ENCODE measurements at regions not wholly inside any gene's neighbourhood (a gene's known extent, or its start where the extent isn't known, plus 50 kb on each side); places are given as distances from the start of the nearest gene placed in this dataset.
A peak's percentile ranks its signal among the peaks of the same experiment; 100 is the strongest.
"Not testable (repeated sequence)": the region's sequence is repeated elsewhere in the genome, so short reads cannot be mapped to it uniquely, and the experiment has no call there.

DNA sequence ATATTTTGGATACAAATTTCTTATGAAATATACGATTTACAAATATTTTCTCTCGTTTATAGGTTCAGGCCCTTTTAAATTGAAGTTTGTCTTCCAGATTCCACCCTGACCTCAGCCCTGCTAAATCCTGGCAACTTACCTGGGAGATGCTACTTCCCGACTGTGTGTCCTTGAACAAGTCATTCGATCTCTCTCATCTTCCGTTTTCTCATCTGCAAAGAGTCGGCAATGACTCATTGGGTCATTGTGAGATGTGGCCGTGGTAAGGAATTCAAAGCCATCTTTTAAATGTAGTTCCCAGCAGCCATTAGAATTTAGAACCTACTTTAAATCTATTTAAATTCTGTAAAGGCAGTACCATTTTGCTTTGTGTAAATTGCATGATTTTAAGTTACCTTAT, 72.5 kb downstream of the LHX2 start:
- no peak for DNase-seq

GRCh38 chr9:124087226-124087625, 75.7 kb downstream of the LHX2 start:
- no peak for DNase-seq

DNA sequence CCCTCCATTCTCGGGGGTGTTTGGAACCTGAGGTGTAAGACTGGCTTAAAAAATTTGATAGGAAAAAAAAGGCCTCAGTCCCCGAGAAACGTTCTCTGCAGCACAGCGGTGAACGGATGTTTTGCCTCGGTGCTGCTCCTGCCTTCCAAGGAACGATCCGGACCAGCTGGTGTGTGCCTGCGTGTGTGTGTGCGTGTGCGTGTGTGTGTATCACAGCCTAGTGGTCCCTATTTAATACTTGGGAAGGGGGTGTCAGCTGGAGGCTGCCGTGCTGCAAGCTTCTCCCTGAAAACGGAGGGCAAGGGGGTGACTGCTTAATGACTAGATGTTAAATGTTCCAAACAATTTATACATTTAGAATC, 76.9 kb downstream of the LHX2 start:
- DNase-seq = no peak

DNA sequence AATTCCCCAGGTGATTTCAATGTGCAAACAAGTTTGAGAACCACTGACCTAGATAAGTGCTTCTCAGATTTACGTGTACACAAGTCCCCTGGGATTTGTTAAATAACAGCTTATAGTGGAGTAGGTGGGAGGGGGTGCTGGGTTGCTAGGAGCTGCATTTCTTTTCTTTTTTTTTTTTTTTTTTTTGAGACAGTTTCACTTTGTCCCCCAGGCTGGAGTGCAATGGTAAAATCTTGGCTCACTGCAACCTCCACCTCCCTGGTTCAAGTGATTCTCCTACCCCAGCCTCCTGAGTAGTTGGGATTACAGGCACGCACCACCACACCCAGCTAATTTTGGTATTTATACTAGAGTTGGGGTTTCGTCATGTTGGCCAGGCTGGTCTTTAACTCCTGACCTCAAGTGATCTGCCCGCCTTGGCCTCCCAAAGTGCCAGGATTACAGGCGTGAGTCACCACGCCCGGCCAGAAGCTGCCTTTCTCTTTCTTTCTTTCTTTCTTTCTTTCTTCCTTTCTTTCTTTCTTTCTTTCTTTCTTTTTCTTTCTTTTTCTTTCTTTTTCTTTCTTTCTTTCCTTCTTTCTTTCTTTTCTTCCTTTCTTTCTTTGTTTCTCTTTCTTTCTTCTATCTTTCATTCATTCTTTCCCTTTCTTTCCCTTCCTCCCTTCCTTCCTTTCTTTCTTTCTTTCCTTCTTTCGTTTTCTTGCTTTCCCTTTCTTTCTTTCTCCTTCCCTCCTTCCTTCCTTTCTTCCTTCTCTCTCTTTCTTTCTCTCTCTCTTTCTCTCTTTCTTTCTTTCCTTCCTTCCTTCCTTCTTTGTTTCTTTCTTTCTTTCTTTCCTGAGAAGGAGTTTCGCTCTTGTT, 78.3 kb downstream of the LHX2 start:
- not testable (repeated sequence) for DNase-seq

DNA sequence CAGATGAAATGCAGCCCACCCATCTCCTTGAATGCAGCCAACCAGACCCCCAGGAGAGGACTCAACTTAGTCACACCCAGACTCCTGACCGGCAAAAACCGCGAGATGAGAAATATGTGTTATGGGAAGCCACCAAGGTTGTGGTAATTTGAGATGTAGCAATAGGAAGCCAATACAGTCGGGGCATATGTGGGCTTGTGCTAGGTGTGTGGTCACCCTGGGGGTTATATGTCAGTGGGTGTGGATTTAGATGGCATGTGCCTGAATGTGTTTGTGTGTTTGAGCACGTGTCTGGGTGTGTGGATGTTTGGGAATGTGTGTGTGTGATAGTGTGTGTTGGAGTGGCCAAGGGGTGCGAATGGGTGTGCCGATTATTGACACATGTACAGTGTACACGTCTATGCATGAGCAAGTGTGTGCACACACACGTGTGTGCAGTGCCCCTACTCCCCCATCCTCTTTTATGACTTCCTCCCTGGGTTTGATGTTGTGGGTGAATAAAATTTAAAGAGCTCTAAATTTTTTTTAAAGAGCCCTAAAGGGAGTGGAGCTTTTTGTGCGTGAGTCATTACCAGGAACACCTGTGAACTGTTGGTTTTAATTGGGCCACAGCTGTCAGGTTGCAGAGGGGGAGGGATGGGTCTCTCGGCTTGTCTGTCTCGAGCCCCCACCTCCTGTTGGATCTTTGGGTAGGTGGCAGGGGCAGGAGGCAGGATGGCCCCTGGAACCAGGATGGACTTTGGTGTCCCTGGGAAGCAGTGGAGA, 86.8 kb downstream of the LHX2 start:
- no peak for DNase-seq

DNA sequence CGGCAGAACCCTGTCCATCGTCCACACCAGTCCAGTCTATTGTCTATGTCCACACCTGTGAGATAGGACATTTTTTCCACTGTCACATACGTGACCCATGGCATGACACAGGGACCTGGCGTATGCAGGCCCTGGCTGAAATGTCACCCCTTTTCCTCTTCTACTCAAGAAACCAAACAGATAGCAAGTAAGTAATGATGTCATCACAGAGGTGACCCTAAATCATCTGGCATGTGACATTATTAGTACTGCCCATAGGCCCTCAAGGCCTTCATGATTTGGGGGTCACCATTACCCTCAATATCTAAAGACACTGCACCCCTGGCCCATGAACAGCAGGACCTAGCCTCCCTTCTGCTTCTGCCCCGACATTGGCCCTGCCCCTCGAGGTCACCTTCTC, 88.3 kb downstream of the LHX2 start:
- DNase-seq = no peak

DNA sequence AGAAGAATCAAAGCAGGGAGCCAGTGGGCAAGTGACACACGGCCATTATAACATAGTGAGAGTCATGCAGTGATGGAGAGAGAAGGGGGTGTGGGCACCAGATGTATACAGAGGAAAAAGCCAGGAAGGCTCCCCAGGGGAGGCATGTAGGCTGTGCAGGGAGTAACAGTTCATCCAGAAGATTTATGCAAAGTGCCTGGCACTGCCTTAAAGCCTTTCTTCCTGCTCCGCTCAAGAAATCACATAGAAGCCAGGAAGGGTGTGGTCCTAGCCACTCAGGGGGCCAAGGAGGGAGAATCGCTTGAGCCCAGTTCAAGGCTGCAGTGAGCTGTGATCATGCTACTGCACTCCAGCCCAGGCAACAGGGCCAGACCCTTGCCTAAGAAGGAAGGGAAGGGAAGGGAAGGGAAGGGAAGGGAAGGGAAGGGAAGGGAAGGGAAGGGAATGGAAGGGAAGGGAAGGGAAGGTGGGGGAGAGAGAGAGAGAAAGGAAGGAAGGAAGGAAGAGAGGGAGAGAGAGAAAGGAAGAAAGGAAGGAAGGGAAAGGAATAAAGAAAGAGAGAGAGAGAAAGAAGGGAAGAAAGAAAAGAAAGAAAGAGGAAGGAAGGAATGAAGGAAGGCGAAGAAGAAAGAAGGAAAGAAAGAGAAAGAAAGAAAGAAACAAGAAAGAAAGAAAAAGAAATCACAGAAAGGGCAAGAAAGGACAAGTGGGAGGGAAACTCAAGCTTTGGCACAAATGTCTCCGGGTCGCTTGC, 89.8 kb downstream of the LHX2 start:
- no peak for DNase-seq

- DNase-seq = no peak
These were observed 90.4 kb downstream of the LHX2 start for GRCh38 chr9:124101969-124102345.

- no peak for DNase-seq
These were observed 90.8 kb downstream of the LHX2 start for GRCh38 chr9:124102363-124102762.

DNA sequence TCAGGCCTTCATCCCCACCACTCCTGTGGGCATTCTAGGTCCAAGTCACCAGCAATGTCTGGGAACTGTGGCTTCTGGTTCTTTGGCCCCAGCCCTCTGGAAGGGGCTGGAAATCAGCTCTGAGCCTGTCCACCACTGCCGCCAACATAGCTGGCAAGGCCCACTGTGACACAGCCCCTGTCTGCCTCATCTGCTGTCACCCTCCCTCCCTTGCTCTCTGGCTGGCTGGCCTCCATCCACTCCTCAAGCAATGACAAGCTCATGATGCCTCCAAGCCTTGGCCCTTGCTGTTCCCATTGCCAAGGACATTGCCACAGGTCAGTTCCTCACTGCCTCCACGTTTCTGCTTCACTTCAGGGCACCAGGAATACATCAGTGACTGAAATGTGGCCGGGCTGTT, 93.7 kb downstream of the LHX2 start:
- DNase-seq = no peak

- peak; percentile 26 for DNase-seq
These were observed 96.6 kb downstream of the LHX2 start for GRCh38 chr9:124108216-124108615.

DNA sequence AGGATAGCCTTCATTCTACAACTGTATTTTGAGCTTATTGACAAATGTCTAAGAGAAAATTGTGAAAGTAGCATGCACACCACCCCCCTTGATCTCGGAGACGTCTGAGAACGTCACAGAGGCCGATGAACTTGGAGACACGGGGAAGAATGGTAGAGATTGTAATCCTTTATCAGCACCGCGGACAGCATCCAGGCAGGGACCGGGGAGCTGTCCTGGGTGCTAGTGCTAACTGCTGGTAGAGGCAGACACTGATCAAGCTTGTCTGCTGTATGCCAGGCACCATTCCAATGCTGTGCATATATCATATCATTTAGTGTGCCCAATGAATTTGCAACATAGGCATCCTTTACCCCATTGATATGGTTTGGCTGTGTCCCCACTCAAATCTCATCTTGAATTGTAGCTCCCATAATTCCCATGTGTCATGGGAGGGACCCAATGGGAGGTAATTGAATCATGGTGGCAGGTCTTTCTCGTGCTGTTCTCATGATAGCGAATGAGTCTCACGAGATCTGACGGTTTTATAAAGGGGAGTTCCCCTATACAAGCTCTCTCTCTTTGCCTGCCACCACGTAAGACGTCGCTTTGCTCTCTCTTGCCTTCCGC, 98.8 kb downstream of the LHX2 start:
- DNase-seq = no peak

GRCh38 chr9:124116683-124117363, 105.3 kb downstream of the LHX2 start:
- DNase-seq = no peak

DNA sequence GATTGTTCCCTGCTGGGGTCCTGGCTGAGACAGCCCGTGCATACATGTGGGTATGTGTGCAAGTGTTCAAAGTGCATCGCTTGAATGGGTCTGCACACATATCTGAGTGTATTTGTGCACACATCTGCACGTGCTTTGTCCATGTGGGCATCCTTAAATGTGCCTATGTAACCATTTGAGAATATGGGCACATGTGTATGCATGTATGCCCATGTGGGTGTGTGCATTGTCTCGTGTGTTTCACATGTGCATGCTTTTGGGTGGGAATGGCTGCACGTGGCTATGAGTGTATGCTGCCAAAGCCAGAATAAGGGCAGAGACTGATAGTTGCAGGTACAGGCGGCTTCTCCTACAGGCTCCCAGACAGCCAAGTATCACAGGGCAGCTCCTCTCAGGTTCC, 107.3 kb downstream of the LHX2 start:
- no peak for DNase-seq

- no peak for DNase-seq
These were observed 108.7 kb downstream of the LHX2 start for GRCh38 chr9:124120272-124120671.

GRCh38 chr9:124121725-124122124, 110.2 kb downstream of the LHX2 start:
- DNase-seq = no peak

DNA sequence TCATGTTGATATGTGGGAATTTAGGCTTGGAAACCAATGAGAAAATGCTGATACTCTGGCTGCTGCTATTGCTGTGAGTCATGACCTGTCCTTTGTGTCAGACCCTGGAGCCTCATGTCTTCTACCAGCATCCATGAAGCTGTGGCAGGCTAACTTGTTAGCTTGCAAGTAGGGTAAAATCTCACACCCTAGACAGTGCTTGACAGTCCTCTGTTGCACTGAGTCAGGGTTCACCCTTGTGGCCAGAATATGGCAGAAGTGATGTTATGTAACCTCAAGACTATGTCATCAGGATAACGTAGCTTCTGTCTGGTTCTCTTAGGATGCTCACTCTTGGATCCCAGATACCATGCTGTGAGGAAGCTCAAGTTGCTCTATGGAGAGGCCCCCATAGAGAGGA, 110.8 kb downstream of the LHX2 start:
- DNase-seq = no peak

- DNase-seq = no peak
These were observed 111.4 kb downstream of the LHX2 start for GRCh38 chr9:124122813-124123462.

DNA sequence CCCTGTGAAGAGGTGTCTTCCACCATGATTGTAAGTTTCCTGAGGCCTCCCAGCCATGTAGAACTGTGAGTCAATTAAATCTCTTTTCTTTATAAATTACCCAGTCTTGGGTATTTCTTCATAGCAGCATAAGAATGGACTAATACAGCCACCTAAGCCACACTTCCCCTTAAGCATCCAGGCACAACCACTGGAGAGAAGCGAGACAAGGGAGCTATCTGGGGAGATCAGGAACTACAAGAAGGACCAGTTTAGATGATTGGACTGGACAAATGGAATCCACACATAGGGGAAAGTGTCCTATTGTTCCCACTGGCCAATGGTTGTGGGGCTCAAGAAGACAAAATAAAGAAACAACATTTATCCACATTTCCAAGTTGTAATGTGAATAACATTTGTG, 112.1 kb downstream of the LHX2 start:
- not testable (repeated sequence) for DNase-seq

GRCh38 chr9:124124729-124125650, 113.4 kb downstream of the LHX2 start:
- no peak for DNase-seq

- no peak for DNase-seq
These were observed 114.0 kb downstream of the LHX2 start for GRCh38 chr9:124125651-124125977.
